ENCODE measurements at regions not wholly inside any gene's neighbourhood (a gene's known extent, or its start where the extent isn't known, plus 50 kb on each side); places are given as distances from the start of the nearest gene placed in this dataset.

GRCh38 chr5:13188371-13188770 lies 756.1 kb downstream of the DNAH5 start:
- TF ChIP-seq EZH2 (IDR thresholded peaks at IDR 0.05; ENCODE audit: low read depth, low read length, severe bottlenecking) (no peak), BCL11A (IDR thresholded peaks at IDR 0.05; ENCODE audit: low read depth in 2 of 2, low read length in 2 of 2) (no peak), RFX5 (IDR thresholded peaks at IDR 0.05; ENCODE audit: borderline replicate concordance, low read depth, low read length) (no peak), POLR2A (IDR thresholded peaks at IDR 0.05; ENCODE audit: control extremely low read depth in 1 of 2, low read depth in 2 of 2, low read length in 2 of 2) (no peak), ZNF274 (IDR thresholded peaks at IDR 0.05; ENCODE audit: borderline replicate concordance, extremely low read depth, low read length) (no peak), USF2 (IDR thresholded peaks at IDR 0.05; ENCODE audit: low read length) (no peak)
- TF ChIP-seq, protein P1, sequence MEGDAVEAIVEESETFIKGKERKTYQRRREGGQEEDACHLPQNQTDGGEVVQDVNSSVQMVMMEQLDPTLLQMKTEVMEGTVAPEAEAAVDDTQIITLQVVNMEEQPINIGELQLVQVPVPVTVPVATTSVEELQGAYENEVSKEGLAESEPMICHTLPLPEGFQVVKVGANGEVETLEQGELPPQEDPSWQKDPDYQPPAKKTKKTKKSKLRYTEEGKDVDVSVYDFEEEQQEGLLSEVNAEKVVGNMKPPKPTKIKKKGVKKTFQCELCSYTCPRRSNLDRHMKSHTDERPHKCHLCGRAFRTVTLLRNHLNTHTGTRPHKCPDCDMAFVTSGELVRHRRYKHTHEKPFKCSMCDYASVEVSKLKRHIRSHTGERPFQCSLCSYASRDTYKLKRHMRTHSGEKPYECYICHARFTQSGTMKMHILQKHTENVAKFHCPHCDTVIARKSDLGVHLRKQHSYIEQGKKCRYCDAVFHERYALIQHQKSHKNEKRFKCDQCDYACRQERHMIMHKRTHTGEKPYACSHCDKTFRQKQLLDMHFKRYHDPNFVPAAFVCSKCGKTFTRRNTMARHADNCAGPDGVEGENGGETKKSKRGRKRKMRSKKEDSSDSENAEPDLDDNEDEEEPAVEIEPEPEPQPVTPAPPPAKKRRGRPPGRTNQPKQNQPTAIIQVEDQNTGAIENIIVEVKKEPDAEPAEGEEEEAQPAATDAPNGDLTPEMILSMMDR (IDR thresholded peaks at IDR 0.05; ENCODE audit: control extremely low read depth in 1 of 3, insufficient read depth in 1 of 3, low read depth in 1 of 3, low read length in 3 of 3) = no peak

All from H1 (cell line).